Keratinocyte (primary cell): ENCODE measurements at regions not wholly inside any gene's neighbourhood (a gene's known extent, or its start where the extent isn't known, plus 50 kb on each side); places are given as distances from the start of the nearest gene placed in this dataset.

Experiments used
- EZH2 ChIP-seq: IDR thresholded peaks from one replicate; pipeline ENCODE4 v1.6.1; 2012; ENCODE audit warnings: inconsistent platforms, mild to moderate bottlenecking, low read length, moderate library complexity
- TF ChIP-seq, protein P1 (sequence below), 3 experiments: IDR thresholded peaks in 1 of 3; conservative IDR thresholded peaks in 1 of 3; optimal IDR thresholded peaks in 1 of 3; 2 replicates in 2 of 3; 3 replicates in 1 of 3; pipeline versions ENCODE3 to v1.5.1; 2011; ENCODE audit warnings: low read length in 3 of 3, mild to moderate bottlenecking in 3 of 3, moderate library complexity in 2 of 3, control low read depth in 1 of 3, inconsistent platforms in 1 of 3; ENCODE audit not compliant: insufficient read depth in 2 of 3; ENCODE audit errors: extremely low read depth in 1 of 3

DNA sequence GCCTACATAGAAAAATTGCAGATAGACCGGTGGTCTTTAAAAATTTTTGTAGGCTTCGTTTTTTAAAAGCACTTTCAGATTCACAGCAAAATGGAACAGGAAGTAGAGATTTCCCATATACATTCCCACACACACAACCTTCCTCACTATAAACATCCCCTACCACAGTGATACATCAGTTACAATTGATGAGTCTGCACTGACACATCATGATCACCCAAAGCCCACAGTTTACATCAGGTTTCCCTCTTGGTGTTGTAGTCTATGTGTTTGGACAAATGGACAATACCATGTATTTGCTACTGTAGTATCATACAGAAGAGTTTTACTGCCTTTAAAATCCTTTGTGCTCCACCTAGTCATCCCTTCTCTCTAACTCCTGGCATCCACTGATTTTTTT is 113.9 kb upstream of the ADAMTS18 start:
- TF ChIP-seq, protein P1, sequence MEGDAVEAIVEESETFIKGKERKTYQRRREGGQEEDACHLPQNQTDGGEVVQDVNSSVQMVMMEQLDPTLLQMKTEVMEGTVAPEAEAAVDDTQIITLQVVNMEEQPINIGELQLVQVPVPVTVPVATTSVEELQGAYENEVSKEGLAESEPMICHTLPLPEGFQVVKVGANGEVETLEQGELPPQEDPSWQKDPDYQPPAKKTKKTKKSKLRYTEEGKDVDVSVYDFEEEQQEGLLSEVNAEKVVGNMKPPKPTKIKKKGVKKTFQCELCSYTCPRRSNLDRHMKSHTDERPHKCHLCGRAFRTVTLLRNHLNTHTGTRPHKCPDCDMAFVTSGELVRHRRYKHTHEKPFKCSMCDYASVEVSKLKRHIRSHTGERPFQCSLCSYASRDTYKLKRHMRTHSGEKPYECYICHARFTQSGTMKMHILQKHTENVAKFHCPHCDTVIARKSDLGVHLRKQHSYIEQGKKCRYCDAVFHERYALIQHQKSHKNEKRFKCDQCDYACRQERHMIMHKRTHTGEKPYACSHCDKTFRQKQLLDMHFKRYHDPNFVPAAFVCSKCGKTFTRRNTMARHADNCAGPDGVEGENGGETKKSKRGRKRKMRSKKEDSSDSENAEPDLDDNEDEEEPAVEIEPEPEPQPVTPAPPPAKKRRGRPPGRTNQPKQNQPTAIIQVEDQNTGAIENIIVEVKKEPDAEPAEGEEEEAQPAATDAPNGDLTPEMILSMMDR (optimal IDR thresholded peaks at IDR 0.05 in 1 of 3, IDR thresholded peaks at IDR 0.05 in 1 of 3, conservative IDR thresholded peaks at IDR 0.05 in 1 of 3; ENCODE audit: extremely low read depth in 1 of 3, insufficient read depth in 2 of 3, low read length in 3 of 3): no peak
- TF ChIP-seq EZH2: no peak
